ENCODE measurements at regions not wholly inside any gene's neighbourhood (a gene's known extent, or its start where the extent isn't known, plus 50 kb on each side); places are given as distances from the start of the nearest gene placed in this dataset.

GRCh38 chr4:11106759-11107158 lies 321.9 kb downstream of the HS3ST1 start:
- Histone ChIP-seq H4K20me1 (replicated peaks in 1 of 2; ENCODE audit: control insufficient read depth in 1 of 2, insufficient read depth in 2 of 2, low read length in 2 of 2) (no peaks in the 10 kb centered on the region), H3K4me1 (replicated peaks in 1 of 4; ENCODE audit: control insufficient read depth in 3 of 4, insufficient read depth in 4 of 4, low read length in 3 of 4) (no peaks in the 10 kb centered on the region), H3K4me2 (ENCODE audit: insufficient read depth in 1 of 2, low read depth in 2 of 2, low read length in 2 of 2) (no peak overlapping the region), H3K27ac (ENCODE audit: low read depth, low read length) (no peak overlapping the region), H2AK5ac (ENCODE audit: low read depth, low read length) (no peak overlapping the region), H2AFZ (ENCODE audit: low read length) (no peak overlapping the region), H2BK120ac (replicated peaks; ENCODE audit: low read depth, low read length) (no peak overlapping the region), H3K14ac (ENCODE audit: insufficient read length) (no peak overlapping the region), H2BK5ac (ENCODE audit: low read depth, low read length) (no peak overlapping the region), H3K27me3 (replicated peaks in 1 of 4; ENCODE audit: control insufficient read depth in 3 of 4, extremely low read depth in 1 of 4, insufficient read depth in 3 of 4, low read length in 3 of 4) (no peaks in the 10 kb centered on the region), H3K4me3 (ENCODE audit: extremely low read depth in 1 of 4, insufficient read depth in 2 of 4, low read depth in 3 of 4, low read length in 4 of 4) (no peak overlapping the region), H2BK20ac (ENCODE audit: low read length) (no peak overlapping the region), H3K56ac (replicated peaks; ENCODE audit: insufficient read length, low read depth, low read length) (no peak overlapping the region), H4K91ac (replicated peaks; ENCODE audit: insufficient read length, low read length) (no peak overlapping the region), H3K79me2 (ENCODE audit: control insufficient read depth in 1 of 2, insufficient read depth in 2 of 2, low read length in 2 of 2) (no peaks in the 10 kb centered on the region), H3K4ac (replicated peaks; ENCODE audit: insufficient read length, low read depth, low read length) (no peak overlapping the region), H4K8ac (ENCODE audit: extremely low read depth, insufficient read depth, low read length) (no peak overlapping the region), H3K79me1 (ENCODE audit: low read depth, low read length) (no peaks in the 10 kb centered on the region), H4K5ac (ENCODE audit: insufficient read length, low read depth, low read length) (no peak overlapping the region), H3K9ac (replicated peaks in 1 of 4; ENCODE audit: extremely low read depth in 1 of 4, low read depth in 3 of 4, low read length in 3 of 4) (no peak overlapping the region), H2BK15ac (ENCODE audit: low read length) (no peak overlapping the region), H3K23me2 (ENCODE audit: low read depth, low read length) (no peaks in the 10 kb centered on the region), H2BK12ac (ENCODE audit: low read depth, low read length) (no peak overlapping the region), H3K9me3 (ENCODE audit: insufficient read depth in 2 of 2, low read depth in 1 of 2, low read length in 1 of 2) (no peaks in the 10 kb centered on the region), H3K36me3 (ENCODE audit: control insufficient read depth in 2 of 4, insufficient read depth in 4 of 4, low read length in 3 of 4) (no peaks in the 10 kb centered on the region), H3K18ac (ENCODE audit: extremely low read depth, low read length) (no peak overlapping the region), H3K23ac (ENCODE audit: insufficient read length) (no peak overlapping the region)
- DNase-seq (ENCODE audit: low read depth in 1 of 2, low spot score in 2 of 2) (no peak), FAIRE-seq (no peak)
- ChIA-PET CTCF (ENCODE audit: partially characterized antibody) (no interaction called here), POLR2A (ENCODE audit: partially characterized antibody) (no interaction called here)
- WGBS, 2 experiments (ENCODE audit: extremely low coverage in 1 of 2, insufficient coverage in 1 of 2, insufficient read length in 1 of 2, insufficient replicate concordance in 2 of 2, low coverage in 1 of 2, low lambda C conversion rate in 2 of 2, missing lambda C conversion rate in 1 of 2) = 90% methylated on average over 2 of the region's 2 CpGs; no CpG with 5 or more reads in 1 of the 2 experiments
- TF ChIP-seq CHD7 (IDR thresholded peaks at IDR 0.05; ENCODE audit: insufficient replicate concordance, low read length) = no peak
- no peak for TF ChIP-seq SIRT6 (IDR thresholded peaks at IDR 0.05; ENCODE audit: low read length)

Data from H1 (cell line).